ENCODE measurements at regions not wholly inside any gene's neighbourhood (a gene's known extent, or its start where the extent isn't known, plus 50 kb on each side); places are given as distances from the start of the nearest gene placed in this dataset.

DNA sequence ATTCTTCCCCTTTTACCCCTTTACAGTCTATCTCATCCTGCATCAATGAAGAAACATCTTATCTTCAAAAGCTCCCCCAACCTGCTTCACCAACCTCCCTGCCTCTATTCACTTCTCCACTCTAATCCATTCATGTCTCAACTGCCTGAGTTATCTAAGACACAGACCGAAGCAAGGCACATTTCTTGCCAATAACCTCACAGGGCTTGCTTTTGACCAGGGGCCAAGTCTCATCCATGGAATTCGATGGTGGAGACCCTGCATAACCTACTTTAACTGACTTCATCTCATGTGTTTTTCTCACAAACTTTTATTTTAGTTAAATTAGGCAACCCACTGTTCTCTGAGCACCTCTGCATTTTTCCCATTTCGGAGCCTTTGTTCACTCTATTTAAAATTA, 69.7 kb downstream of the MYCN start:
- TF ChIP-seq, protein P1, sequence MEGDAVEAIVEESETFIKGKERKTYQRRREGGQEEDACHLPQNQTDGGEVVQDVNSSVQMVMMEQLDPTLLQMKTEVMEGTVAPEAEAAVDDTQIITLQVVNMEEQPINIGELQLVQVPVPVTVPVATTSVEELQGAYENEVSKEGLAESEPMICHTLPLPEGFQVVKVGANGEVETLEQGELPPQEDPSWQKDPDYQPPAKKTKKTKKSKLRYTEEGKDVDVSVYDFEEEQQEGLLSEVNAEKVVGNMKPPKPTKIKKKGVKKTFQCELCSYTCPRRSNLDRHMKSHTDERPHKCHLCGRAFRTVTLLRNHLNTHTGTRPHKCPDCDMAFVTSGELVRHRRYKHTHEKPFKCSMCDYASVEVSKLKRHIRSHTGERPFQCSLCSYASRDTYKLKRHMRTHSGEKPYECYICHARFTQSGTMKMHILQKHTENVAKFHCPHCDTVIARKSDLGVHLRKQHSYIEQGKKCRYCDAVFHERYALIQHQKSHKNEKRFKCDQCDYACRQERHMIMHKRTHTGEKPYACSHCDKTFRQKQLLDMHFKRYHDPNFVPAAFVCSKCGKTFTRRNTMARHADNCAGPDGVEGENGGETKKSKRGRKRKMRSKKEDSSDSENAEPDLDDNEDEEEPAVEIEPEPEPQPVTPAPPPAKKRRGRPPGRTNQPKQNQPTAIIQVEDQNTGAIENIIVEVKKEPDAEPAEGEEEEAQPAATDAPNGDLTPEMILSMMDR (IDR thresholded peaks at IDR 0.05) = no peak
- no peak for TF ChIP-seq POLR2A (IDR thresholded peaks at IDR 0.05)
